Fibroblast of upper back skin (primary cell): ENCODE measurements at regions not wholly inside any gene's neighbourhood (a gene's known extent, or its start where the extent isn't known, plus 50 kb on each side); places are given as distances from the start of the nearest gene placed in this dataset.
"Not testable (repeated sequence)": the region's sequence is repeated elsewhere in the genome, so short reads cannot be mapped to it uniquely, and the experiment has no call there.

Experiments
- DNase-seq: peaks from one replicate; pipeline ENCODE4 v3.0.0-alpha.2; 2013

DNA sequence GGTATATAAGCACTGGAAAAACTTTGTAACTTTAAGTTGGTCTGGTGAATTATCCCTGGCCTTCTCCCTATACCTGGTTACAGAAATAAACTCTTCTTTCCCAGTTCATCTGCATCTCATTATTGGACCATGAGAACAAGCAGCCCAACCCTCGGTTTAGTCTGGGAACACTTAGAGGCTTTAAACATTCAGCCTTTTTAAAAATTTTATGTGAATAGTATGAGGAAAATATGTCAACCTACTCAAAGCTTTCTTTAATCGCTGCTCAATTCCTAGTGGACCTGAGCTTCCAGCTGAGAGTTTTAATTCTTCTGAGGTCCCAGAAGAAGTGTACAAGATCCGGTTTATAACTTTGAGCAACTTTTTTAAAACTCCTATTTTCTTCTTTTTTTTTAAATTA lies 358.6 kb upstream of the NOCT start:
- DNase-seq, result no peak

DNA sequence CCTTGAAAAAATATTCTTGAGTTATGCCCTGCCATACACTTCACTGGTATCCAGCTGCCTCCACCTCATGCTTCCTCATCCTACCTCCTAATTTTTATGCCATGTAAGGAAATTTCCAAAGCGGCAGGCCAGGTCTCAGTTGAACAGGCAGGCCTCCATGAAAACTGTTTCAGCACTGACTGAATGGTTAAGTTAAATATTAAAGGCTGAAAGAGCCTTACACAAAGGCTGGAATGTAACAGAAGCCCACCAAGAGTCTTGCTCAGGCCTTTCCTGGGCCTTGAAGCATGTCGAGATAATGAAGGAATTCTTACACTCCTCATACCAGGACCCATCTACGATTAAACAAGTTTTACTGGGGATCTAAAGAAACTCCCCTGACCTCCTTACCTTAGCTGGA lies 359.6 kb upstream of the NOCT start:
- DNase-seq, result no peak

DNA sequence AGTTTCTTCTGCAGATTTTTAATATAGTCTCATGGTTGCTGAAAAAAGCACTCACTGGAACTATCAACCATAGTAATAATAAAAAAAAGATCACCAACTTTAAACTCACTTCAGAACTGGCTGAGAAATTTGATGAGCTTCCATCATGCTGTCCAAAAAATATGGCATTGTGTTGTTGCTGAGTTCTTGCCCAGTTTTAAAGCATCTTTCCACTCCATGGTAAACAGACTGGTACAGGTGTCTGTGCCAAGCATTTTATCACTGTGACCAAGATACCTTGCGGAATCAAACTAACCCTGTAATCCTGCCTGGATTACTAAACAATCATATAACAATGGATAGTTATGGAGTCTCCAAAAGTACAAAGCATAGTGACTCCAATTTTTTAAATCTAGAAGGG lies 360.3 kb upstream of the NOCT start:
- DNase-seq, result no peak

DNA sequence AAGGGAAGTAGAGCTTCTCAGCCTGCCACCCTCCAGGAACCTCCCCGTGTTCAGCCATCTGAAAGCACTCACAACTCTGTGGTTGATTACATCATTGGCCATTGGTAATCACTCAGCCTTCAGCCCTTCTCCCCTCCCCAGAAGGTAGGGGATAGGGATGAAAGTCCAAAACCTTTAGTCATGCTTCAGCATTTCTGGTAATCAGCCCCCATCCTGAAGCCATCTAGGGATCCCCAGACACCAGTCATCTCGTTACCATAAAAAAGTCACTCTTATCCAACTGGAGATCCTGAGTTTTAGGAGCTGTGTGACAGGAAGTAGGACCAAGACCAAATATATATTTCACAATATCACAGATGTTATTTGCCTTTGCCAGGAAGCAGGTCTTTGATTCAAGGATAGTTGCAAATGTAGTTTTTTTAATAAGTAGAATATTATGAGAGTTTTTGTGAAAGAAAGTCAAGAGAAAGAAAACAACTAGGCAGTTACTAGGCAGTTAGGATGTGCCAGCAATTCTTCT lies 364.6 kb upstream of the NOCT start:
- peak; percentile 98 for DNase-seq

DNA sequence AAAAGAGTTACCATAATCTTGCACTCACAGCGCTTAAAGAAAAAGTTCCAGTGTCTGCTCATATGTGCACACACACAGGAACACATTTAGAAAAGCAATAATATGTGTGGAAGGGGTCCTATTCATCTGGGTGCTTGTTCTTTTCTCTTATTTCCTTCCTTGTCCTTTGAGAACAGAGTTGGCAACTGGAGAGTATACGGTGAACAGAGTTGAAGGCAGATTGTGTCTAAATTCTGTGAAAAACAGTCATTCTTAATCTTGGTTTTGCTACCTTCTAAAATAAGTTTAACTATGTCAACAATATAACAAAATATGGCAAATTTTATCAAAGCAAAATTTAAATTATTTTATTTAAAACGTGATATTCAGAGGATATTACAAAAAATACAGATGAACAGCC lies 365.1 kb upstream of the NOCT start:
- no peak for DNase-seq

DNA sequence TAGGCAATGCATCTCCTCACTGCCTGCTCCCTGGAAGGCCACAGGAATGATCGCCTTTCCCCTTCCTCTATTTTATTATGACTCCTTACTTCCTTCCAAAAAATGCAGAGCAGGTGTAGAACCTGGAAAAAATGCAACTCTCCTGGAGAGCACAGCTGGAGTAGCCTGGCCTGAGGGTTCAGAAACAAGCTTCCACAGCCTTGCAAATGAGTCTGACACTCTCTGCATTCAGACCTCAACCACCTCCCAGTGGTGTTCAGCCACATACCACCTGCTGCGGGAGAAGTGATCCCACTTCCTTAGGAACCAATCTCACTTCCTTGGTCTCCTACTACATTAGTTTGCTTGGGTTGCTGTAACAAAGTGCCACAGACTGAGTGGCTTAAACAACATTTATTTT lies 368.1 kb upstream of the NOCT start:
- DNase-seq, result no peak

DNA sequence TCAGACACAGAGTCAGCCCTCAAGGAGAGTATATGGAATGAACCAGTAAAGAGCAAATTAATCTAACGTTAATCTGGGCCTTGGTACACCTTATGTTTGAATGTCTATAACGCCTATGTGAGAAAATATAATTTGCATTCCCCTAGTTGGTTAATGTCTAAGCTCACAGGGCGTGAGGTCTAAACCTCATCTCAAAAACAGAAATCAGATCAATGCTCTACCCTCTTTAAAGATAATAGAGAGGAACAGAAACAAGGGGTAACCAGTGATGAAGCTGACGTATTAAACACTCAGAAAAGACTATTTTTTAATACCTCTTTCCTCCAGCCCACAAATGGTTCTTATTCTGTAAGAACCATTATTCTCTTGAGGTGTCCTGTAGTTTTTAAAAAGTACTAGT lies 369.2 kb upstream of the NOCT start:
- DNase-seq, result no peak

DNA sequence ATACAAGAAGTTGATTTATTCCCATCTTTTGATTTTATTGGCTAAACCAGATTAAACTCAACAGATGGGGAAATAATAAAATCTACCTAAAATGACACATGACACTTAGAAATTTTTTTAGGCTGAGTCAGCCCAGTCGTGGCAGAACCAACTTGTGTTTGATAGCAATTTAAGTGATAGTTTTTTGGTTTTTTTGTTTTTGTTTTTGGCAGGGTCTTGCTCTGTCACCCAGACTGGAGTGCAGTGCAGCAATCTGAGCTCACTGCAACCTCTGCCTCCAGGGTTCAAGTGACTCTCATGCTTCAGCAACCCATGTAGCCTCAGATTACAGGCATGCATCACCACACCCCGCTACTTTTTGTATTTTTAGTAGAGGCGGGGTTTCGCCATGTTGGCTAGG lies 370.3 kb upstream of the NOCT start:
- peak; percentile 34 for DNase-seq

DNA sequence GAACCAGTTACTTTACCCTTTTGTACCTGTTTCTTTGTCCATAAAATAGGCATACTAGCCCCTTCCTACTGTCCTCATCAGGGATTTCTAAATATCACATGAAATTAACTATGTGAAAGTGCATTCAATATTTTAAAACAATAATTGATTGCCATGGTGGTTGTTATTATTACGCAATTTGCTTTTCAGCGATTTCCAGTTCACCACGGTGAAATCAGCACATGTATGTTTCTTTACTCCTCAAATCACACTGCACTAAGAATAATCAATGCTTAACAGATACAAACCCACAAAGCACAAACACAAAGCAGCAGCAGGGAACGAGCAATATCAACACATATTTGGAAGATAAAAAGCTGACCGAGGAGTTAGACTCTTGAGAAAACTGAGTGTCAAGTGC lies 371.3 kb upstream of the NOCT start:
- DNase-seq, result no peak

DNA sequence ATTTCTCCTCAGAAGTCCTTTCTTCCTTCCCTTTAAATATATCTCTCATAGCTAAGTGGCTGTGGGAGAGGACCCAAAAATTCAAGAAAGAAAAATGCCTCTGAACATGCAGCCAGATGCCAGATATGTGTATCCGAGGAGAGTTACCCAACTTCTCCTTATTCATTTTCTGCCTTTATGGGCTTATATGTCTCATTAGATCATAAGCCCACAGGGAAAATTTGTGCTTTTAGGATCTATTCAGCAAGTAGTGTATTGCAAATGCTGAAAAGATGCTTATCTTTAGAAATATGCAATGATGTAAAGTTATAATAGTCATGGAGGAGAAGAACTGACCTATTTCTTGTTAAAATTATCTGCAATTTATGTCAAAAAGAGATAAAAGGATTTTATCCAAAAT lies 371.8 kb upstream of the NOCT start:
- DNase-seq, result peak; percentile 59

DNA sequence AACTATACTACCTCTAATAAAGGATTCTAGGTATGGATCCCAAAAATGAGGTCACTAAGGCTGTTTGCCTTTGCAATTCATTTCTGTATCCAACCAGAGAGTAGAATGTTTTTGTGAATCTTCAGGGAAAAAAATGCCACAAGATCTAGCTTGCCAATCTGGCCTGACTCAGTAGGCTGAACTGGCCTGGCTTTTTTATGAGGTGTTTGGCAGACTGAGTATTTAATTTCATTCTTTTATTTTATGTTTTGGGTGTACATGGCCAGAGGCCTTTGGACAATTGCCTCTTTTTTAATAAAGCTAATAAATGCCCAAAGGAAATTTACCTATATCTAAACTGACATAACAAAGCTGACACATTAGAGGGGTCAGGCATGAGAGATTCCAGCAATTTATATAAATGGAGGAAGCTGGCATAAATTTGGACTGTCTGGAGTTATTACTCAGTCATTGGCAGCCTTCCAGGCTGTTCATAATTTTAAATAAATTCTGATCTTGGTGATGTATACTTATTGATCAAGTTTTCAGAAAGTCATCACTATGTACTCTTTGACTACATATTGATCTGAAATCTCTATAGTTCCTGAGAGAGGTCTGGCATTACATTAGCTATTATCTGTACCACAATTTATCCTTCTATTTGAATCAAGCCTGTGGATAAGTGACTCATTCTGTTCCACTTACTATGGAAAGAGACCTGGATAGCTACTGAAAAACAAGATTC lies 376.4 kb upstream of the NOCT start:
- DNase-seq, result peak; percentile 45

DNA sequence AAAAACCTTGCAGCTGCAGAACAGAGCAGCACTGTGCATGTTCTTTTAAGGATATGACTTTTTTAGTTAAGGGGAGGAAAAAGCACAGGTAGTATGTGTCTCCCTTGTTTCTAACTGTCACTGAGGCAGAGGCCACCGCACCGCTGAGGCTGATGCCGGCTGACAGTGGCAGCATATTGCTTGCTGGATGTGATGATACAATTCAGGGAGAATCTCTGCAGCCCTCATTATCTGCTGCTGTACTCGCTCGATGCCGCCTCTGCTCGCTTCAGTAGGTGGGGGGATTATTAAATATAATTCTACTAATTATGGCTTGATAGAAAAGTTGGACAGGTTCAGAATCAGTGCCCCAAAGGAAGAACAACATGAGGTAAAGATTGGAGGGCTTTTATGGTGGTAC lies 378.8 kb upstream of the NOCT start:
- no peak for DNase-seq

DNA sequence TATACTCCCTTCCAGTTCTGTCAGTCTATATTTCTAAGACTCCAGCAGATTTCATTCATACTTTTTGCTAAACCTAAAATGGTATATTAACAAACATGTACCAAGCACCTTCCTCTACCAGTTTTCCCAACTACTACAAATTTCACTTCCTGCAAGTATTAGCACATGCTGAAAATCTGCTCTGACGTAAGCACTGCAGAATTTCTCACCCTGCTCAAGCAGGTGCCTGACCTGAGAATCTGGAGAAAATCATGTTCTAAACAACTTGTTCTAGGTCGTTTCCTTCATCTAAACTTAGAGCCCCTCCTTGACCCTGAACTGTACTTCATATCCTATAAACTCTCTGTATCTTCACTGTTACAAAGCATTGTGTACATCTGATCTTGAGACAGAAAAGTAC lies 380.7 kb upstream of the NOCT start:
- no peak for DNase-seq

DNA sequence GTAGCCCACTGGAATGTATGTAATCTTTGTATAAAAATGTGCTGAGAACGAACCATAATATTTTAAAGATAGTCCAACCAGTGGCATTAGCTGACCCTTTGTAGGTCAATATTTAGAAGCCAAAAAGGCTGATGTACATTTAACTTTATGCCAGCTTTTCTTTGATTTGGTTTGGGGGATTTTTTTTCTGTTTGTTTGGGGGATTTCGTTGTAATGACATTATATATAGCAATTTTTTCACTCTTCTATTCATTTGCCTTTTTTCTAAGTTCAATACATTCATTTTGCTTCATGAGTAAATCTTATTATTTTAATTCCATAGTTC lies 382.0 kb upstream of the NOCT start:
- no peak for DNase-seq

DNA sequence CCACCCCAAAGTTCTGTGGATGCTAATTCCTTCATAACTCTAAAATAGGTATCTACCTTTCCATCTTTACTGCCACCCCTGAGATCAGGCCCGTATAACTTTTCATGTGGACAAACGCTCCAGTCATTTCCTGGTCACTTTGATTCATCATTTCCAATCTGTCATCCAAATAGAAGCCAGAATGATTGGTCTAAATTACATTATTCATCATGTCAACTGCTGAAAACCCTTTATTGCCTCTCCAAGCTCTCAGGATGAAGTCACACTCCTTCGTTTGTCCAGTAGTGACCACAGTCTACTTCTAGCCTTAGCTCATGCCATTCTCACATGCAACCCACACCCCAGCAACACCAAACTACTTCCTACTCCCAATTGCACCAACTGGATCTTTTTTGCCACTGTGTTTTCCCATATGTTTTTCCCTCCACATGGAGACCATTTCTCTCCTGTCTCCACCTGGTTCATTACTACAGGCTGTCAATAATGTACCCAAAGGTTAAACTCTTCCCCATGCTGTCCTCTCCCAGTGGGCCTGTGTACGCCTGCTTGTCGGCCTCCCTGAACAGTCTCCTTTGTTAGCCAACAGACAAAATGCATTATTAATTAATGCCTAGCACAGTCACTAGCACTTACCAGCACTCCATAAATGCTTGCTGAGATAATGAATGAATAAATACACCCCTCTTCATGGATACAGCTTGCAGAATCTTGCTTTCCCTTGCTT lies 382.6 kb upstream of the NOCT start:
- no peak for DNase-seq

DNA sequence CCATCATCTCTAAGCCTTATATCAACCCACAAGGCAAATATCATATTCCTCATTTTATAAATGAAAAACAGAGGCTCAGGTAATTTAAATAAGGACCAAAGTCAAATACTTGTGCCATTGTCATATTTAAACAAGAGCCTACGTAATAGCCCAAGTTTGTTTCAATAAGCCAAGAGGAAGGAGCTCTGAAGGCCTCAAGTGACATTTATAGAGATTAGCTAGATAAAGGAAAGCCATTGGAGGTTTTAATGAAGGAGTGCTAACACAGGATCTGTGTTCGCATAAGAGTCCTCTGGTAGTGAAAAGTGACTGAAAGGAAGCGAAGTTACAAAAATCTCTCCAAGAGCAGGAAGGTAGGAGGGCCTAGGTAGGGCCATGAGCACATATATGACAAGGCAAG lies 384.9 kb upstream of the NOCT start:
- no peak for DNase-seq

DNA sequence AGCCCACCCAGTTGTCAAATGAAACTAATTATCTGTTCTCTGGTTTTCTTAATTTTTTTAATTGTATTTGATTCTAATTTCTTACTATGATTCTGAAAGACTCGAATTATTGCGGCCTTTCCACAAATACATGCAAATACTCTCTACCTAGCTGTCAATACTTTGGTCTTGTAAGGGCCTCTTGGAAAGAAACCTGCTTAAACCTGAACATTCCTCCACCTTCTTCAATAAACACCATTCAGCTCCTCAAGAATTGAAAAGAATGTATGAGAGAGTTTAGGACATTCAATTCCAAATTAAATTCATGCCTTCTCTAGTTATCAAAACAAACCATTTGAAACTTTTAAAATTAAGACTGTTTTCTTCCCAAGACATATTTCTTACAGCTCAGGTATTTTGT lies 385.9 kb upstream of the NOCT start:
- no peak for DNase-seq

DNA sequence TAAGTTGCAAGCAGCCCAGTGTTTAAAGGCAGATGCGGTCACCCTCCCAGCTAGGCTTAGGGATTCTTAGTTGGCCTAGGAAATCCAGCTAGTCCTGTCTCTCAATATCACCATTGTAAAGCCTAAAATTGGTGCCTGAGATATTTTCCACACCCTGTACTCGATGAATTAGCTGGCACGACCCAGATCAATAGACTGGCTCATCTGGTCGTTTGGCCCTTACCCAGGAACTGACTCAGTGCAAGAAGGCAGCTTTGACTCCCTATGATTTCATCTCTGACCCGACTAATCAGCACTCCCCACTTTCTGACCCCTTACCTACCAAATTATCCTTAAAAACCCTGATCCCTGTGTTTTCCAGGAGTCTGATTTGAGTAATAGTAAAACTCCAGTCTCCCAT lies 384.9 kb upstream of the SLC7A11 start:
- no peak for DNase-seq

DNA sequence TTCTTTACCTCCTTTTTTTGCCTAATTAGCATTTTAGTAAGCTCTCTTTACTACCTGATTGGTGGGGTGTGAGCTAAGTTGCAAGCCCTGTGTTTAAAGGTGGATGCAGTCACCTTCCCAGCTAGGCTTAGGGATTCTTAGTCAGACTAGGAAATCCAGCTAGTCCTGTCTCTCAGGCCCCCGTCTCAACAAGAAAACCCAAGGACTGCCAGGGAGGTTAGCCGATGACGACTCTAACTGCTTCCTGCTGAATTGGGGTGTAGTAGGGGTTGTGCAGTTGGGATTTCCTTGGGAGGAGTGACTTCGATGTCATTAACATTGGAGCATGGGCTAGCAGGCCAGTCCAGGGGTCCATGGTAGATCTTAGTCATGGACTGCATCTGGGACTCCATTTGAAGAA lies 380.2 kb upstream of the SLC7A11 start:
- DNase-seq, result not testable (repeated sequence)

DNA sequence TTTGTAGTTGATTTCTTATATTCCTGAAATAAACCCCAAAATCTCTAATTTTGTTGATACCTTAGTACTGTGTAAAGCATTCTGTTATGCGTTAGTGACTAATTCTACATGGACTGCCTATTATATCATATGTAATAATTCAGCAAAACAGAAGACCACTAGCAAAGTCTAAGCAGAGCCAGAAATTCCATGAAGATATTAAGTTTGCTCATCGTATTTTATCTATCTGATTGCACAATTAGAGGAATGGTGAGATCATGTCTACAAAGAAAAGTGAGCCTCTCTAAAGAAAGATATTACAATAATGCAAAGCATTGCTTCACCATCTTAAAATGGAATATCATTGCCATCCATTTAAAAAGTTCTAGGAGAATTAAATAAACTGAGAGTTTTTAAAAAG lies 374.6 kb upstream of the SLC7A11 start:
- peak; percentile 71 for DNase-seq

DNA sequence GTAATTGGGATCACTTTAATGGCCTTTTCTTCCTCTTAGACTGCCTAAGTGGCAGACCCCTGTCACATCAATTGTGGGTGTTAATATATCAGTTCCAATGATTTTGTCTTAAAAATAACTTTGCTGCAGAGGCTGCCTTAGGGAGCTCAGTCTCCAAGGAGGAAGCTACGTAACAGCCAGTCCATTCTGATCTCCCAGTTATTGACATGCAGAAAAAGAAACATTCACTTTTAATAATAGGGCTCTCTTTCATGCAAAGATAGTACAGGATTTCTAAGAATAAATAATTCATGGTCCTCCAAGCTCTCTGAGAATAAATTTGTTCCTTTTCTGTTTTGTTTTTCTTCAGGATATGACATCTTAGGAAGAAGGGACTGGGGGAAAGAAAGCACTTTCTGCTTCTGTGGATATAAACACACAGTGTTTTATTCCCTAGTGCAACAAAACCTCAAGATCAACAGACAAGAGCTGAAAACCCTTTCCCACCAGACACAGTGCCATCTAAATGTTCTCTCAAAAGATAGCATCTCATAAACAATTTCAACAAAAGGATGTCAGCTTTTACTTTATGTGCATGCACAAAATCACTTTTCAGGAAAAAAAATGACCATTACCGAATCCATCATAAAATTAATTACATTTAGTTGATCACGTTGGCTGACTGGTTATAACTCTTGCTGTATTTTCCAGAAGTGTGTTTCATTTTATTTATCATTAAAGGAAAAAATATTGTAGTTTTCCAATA lies 372.4 kb upstream of the SLC7A11 start:
- no peak for DNase-seq

DNA sequence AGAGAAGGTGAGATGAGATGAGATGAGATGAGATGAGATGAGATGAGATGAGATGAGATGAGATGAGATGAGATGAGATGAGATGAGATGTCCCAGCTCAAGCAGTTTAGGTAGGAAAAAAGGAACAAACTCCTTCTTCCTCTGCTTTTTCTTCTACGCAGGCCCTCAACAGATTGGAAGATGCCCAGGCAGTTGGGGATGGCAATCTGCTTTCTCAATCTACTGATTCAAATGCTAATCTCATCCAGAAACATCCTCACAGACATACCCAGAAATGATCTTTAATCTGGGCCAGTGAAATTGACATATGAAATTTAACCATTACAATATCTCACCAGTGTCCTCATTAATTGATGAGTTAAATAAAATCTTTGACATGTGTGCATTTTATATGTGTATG lies 370.3 kb upstream of the SLC7A11 start:
- no peak for DNase-seq

DNA sequence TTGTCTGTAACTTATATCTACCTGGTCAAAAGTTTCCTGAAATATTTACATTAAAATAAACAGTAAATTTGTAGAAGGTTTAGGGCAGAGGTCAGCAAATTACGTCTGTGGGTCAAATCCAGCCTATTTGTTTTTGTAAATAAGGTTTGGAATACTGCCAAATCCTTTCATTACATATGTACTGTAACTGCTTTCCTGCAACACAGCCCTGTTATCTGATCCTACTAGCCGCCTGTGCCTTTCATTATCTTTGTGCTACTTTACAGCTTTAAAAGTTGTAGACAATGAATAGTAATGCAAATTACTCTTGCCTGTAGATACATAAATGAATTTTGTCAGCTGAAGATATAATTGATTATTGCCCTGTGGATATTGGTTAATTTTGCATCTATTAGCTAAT lies 369.6 kb upstream of the SLC7A11 start:
- no peak for DNase-seq

DNA sequence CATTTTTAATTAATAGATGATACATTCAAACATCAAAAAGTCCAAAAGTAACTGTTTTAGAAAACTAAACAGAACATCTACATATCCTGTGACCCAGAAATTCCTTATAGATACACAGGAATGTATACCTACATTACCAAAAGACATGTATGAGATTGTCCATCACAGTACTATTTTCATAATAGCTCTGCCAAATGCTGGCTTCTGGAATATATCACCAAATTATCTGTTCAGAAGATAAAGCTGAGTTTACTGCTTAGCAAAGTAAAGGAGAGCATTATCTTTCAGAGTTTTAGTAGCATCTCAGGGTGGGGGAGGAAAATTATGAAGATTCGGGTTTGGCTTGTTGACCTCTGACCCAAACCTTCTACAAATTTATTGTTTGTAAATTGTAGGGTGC lies 368.9 kb upstream of the SLC7A11 start:
- no peak for DNase-seq
